Suprapubic skin (tissue), 4 donors: ENCODE measurements at regions not wholly inside any gene's neighbourhood (a gene's known extent, or its start where the extent isn't known, plus 50 kb on each side); places are given as distances from the start of the nearest gene placed in this dataset.
"Not testable (repeated sequence)": the region's sequence is repeated elsewhere in the genome, so short reads cannot be mapped to it uniquely, and the experiment has no call there.

Source experiments
- DNase-seq, 2 donors: peaks; one replicate each; pipeline ENCODE4 v3.0.0-alpha.2; 2019; ENCODE audit warnings: low spot score in 2 of 2
- H3K27ac ChIP-seq: fragments of 200-600 bp; sonication (generic); one replicate; pipeline ENCODE4 v1.5.1; 2019
- H3K27me3 ChIP-seq: fragments of 200-600 bp; sonication (generic); one replicate; pipeline ENCODE4 v1.5.1; 2019
- H3K36me3 ChIP-seq: fragments of 200-600 bp; sonication (generic); one replicate; pipeline ENCODE4 v1.5.1; 2019
- H3K4me1 ChIP-seq: fragments of 200-600 bp; sonication (generic); one replicate; pipeline ENCODE4 v1.5.1; 2019
- H3K4me3 ChIP-seq: fragments of 200-600 bp; sonication (generic); one replicate; pipeline ENCODE4 v1.5.1; 2019; ENCODE audit warnings: mild to moderate bottlenecking
- H3K9me3 ChIP-seq: fragments of 200-600 bp; sonication (generic); one replicate; pipeline ENCODE4 v1.5.1; 2019
- CTCF ChIP-seq, 2 donors: fragments of 200-600 bp in 1 of 2; fragments of 450-650 bp in 1 of 2; sonication (generic) in 1 of 2; IDR thresholded peaks; one replicate each; pipeline ENCODE4 v1.5.1; 2016 to 2019; ENCODE audit warnings: antibody characterized with exemption in 2 of 2, mild to moderate bottlenecking in 1 of 2, moderate library complexity in 1 of 2
- EP300 ChIP-seq: sonication (generic); formaldehyde crosslinking; IDR thresholded peaks from one replicate; pipeline ENCODE4 v1.6.1; 2017; ENCODE audit warnings: antibody characterized with exemption
- POLR2A ChIP-seq, 2 donors: fragments of 450-650 bp; IDR thresholded peaks; one replicate each; pipeline ENCODE4 v1.6.1; 2017; ENCODE audit warnings: antibody characterized with exemption in 2 of 2, mild to moderate bottlenecking in 2 of 2, moderate library complexity in 2 of 2
- POLR2AphosphoS5 ChIP-seq, 3 donors: sonication (generic); formaldehyde crosslinking; IDR thresholded peaks; one replicate each; pipeline ENCODE4 v1.6.1; 2017; ENCODE audit warnings: antibody characterized with exemption in 3 of 3
- whole genome bisulfite sequencing: methylation state at CpG from one replicate; pipeline ENCODE4 v1.1.5; 2018; 5-methylcytosine and 5-hydroxymethylcytosine counted together

GRCh38 chr7:106535234-106535932 lies 125.6 kb downstream of the CCDC71L start:
- WGBS, result 49% methylated on average over 7 of the region's 7 CpGs
- Histone ChIP-seq H3K27me3 (no peaks in the 10 kb centered on the region), H3K9me3 (no peaks in the 10 kb centered on the region), H3K27ac (peak overlapping the region; percentile 29), H3K4me3 (no peak overlapping the region), H3K36me3 (no peaks in the 10 kb centered on the region), H3K4me1 (peaks cover 7% of the 10 kb centered on the region)
- TF ChIP-seq POLR2A (IDR thresholded peaks at IDR 0.05), result no peak
- TF ChIP-seq POLR2AphosphoS5 (IDR thresholded peaks at IDR 0.05), result peak in 2 of 3 donors; percentile 8 to 67
- DNase-seq, result no peak

- Histone ChIP-seq H3K27me3 (no peaks in the 10 kb centered on the region), H3K27ac (no peak overlapping the region), H3K36me3 (no peaks in the 10 kb centered on the region), H3K4me1 (peaks cover 7% of the 10 kb centered on the region), H3K4me3 (no peak overlapping the region), H3K9me3 (no peaks in the 10 kb centered on the region)
- TF ChIP-seq EP300, result no peak
- TF ChIP-seq CTCF (IDR thresholded peaks at IDR 0.05), result no peak
- no peak for TF ChIP-seq POLR2A (IDR thresholded peaks at IDR 0.05)
- TF ChIP-seq POLR2AphosphoS5 (IDR thresholded peaks at IDR 0.05), result no peak
- WGBS, result 69% methylated on average over 8 of the region's 8 CpGs
- no peak for DNase-seq
These were observed 126.6 kb downstream of the CCDC71L start for GRCh38 chr7:106534271-106534846.

DNA sequence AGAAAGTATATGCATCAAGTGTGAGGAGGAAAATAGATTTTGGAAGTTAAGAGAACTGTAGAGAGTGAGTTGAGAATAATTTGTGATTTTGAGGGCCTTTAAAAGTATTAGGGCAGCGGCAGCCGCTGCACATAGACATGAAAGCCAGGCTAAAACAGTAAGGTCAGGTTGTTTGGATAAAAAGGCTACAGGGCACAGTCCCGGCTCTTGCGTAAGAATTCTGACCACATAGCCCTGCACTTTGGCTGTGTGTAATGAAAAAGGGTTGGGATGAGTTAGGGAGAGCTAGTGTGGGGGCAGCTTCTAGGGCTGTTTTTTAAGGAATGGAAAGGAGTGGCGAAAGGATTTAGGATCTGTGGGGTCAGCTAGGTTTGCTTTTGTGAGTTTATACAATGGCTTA lies 130.8 kb downstream of the CCDC71L start:
- not testable (repeated sequence) for H3K27ac ChIP-seq, DNase-seq, H3K36me3 ChIP-seq, H3K4me1 ChIP-seq, H3K4me3 ChIP-seq, H3K9me3 ChIP-seq, H3K27me3 ChIP-seq
- WGBS, result 92% methylated on average over 5 of the region's 5 CpGs

- not testable (repeated sequence) for H3K36me3 ChIP-seq, H3K9me3 ChIP-seq, H3K4me1 ChIP-seq, H3K27me3 ChIP-seq, H3K4me3 ChIP-seq, H3K27ac ChIP-seq, DNase-seq
- WGBS, result 98% methylated on average over 4 of the region's 4 CpGs
These were observed 134.3 kb downstream of the CCDC71L start for GRCh38 chr7:106526617-106527016.

- Histone ChIP-seq H3K27me3 (no peaks in the 10 kb centered on the region), H3K9me3 (no peaks in the 10 kb centered on the region), H3K4me1 (no peaks in the 10 kb centered on the region), H3K4me3 (no peak overlapping the region), H3K27ac (no peak overlapping the region), H3K36me3 (no peaks in the 10 kb centered on the region)
- 77% methylated on average over 5 of the region's 5 CpGs for WGBS
- TF ChIP-seq CTCF (IDR thresholded peaks at IDR 0.05) (no peak), EP300 (no peak), POLR2A (IDR thresholded peaks at IDR 0.05) (no peak), POLR2AphosphoS5 (IDR thresholded peaks at IDR 0.05) (no peak)
- DNase-seq, result no peak
These were observed 136.3 kb downstream of the CCDC71L start for GRCh38 chr7:106524690-106525059.

- WGBS, result 75% methylated on average over 8 of the region's 8 CpGs
These were observed 137.5 kb downstream of the CCDC71L start for GRCh38 chr7:106523482-106523881.

More at GRCh38 chr7:106523482-106523881, 137.5 kb downstream of the CCDC71L start:
- no peak overlapping the region for H3K4me3 ChIP-seq
- H3K36me3 ChIP-seq, result no peaks in the 10 kb centered on the region
- DNase-seq, result no peak
- TF ChIP-seq POLR2A (IDR thresholded peaks at IDR 0.05) (no peak), POLR2AphosphoS5 (IDR thresholded peaks at IDR 0.05) (no peak), CTCF (IDR thresholded peaks at IDR 0.05) (no peak), EP300 (no peak)
- no peak overlapping the region for H3K27ac ChIP-seq
- H3K27me3 ChIP-seq, result no peaks in the 10 kb centered on the region
- H3K4me1 ChIP-seq, result no peaks in the 10 kb centered on the region
- no peaks in the 10 kb centered on the region for H3K9me3 ChIP-seq
